ENCODE measurements at regions not wholly inside any gene's neighbourhood (a gene's known extent, or its start where the extent isn't known, plus 50 kb on each side); places are given as distances from the start of the nearest gene placed in this dataset.

DNA sequence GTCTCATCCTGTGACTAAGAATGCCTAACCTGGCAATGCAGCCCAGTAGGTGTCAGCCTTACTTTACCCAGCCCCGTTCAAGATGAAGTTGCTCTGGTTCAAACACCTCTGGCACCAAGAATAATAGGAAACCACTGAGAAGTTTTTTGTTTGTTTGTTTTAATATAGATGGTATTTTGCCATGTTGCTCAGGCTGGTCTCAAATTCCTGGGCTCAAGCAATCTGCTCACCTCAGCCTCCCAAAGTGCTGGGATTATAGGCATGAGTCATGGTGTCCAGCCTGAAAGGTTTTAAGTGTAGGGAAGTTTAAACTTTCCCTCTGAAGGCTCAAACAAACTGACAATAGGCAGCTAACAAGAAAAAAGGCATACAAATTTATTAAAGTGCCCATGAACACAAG, 51.2 kb upstream of the ABCC4 start:
- Histone ChIP-seq H3K4me3 (no peak overlapping the region), H3K4me1 (no peaks in the 10 kb centered on the region), H3K9me3 (replicated peaks) (no peaks in the 10 kb centered on the region), H3K36me3 (no peaks in the 10 kb centered on the region), H3K27ac (no peak overlapping the region), H3K27me3 (no peaks in the 10 kb centered on the region)
- no peak for DNase-seq

DNA sequence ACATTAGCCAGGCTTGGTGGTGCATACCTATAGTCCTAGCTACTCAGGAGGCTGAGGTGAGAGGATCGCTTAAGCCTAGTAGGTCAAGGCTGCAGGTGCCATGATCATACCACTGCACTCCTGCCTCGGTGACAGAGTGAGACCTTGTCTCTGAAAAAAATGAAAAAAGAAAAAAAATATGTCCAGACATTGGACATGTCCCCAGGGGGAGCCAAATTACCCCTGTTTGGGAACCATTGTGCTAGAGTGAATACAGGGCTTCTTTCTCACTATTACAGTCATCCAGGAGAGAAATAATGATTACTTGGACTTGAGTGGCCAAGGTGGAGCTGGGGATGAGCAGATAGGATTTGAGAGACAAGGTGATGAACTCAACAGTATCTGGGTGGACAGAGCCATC, 52.9 kb upstream of the ABCC4 start:
- Histone ChIP-seq H3K27me3 (no peaks in the 10 kb centered on the region), H3K9me3 (replicated peaks) (no peaks in the 10 kb centered on the region), H3K27ac (no peak overlapping the region), H3K4me1 (no peaks in the 10 kb centered on the region), H3K4me3 (no peak overlapping the region), H3K36me3 (no peaks in the 10 kb centered on the region)
- no peak for DNase-seq

DNA sequence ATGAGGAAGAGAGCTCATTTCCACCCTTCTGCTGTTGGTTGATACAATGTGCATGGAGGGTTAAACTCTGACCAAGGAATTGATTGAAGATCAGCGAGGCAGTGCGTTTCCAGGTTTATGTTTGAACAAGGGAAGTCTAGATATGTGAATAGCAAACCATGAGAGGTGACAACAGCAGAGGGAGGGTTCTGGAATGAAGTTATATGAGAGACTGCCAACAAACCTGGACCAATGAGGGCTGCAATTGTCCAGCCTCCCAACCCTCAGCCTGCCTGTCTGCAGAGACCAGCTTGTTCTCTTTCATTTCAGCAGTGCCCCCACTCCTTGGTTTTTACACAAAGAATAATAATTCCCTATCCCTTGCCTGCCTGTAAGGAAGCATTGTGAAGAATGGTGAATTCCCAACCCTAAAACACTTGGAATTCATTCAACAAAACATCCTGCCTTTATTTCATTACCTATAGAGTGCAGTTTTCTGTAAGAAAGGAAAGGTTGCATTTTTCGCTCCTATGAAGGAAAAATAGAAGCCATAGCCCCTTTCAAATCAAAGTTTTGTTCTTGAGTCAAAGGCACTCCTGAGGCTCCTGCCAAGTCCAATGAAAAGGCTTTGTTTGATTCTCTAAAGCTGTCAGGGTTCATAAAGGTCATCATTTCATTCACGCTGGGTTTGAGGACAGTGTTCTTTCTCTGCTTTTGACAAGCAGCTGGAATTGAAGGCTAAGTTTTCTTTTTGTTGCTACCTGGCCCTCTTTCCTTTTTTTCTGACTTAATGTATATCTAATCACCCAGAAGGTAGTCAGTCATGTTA, 53.6 kb upstream of the ABCC4 start:
- no peak overlapping the region for H3K27ac ChIP-seq
- H3K4me1 ChIP-seq, result no peaks in the 10 kb centered on the region
- no peak for DNase-seq
- no peaks in the 10 kb centered on the region for H3K36me3 ChIP-seq
- no peaks in the 10 kb centered on the region for H3K9me3 ChIP-seq (replicated peaks)
- no peak overlapping the region for H3K4me3 ChIP-seq
- H3K27me3 ChIP-seq, result no peaks in the 10 kb centered on the region

DNA sequence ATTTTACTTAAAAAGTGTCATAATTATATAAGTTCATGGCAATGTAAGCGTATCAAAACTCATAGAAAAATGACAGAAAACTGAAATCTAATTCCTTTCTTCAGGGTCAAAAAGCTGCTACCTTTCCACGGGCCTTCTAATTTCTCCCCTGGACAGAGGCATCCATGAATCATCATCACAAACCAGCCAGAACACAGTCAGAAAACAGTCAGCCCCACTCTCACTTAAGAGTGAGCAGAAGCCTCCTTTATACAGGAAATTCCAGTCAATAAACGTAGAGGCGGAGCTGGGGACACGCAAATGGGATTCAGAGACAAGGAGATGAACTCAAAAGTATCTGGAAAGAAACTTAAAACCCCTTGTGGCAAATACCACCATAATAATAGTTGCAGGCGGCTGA, 54.2 kb upstream of the ABCC4 start:
- Histone ChIP-seq H3K4me3 (no peak overlapping the region), H3K36me3 (no peaks in the 10 kb centered on the region), H3K4me1 (no peaks in the 10 kb centered on the region), H3K27me3 (no peaks in the 10 kb centered on the region), H3K27ac (no peak overlapping the region), H3K9me3 (replicated peaks) (no peaks in the 10 kb centered on the region)
- peak in 1 of 2 experiments; percentile 5 for DNase-seq

DNA sequence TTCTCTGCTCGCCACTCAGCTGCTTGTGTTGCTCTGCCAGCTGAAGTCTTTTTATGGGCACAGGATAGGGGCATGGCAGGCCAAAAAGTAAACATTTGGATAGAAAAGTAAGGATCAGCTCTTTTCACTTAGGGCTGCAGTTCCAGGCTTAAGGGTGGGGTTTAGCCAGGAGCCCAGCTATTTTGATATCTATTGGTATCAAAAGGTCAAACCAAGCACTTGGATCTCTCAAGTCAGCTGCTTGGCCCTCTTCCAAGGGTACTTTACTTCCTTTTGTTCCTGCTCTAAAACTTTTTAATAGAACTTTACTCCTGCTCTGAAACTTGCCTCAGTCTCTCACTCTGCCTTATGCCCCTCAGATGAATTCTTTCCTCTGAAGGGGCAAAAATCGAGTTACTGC, 55.7 kb upstream of the ABCC4 start:
- no peak for DNase-seq
- Histone ChIP-seq H3K9me3 (replicated peaks) (no peaks in the 10 kb centered on the region), H3K27me3 (no peaks in the 10 kb centered on the region), H3K36me3 (no peaks in the 10 kb centered on the region), H3K4me1 (no peaks in the 10 kb centered on the region), H3K4me3 (no peak overlapping the region), H3K27ac (no peak overlapping the region)

DNA sequence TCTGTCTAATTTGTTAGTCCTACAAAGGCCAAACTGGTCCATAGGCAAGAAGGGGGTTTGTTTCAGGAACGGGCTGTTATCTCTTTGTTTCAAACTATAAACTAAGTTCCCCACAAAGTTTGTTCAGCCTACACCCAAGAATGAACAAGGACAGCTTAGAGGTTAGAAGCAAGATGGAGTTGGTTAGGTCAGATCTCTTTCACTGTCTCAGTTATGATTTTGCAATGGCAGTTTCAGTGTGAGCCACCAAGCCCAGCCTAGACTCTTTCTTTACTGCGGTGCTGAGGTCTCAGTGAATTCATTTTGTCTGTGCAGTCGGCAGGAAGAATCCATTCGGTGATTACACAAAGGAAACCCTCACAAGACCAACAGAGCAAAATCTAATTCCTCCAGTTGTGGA, 56.6 kb upstream of the ABCC4 start:
- Histone ChIP-seq H3K27me3 (no peaks in the 10 kb centered on the region), H3K4me3 (no peak overlapping the region), H3K27ac (no peak overlapping the region), H3K36me3 (no peaks in the 10 kb centered on the region), H3K9me3 (replicated peaks) (no peaks in the 10 kb centered on the region), H3K4me1 (no peaks in the 10 kb centered on the region)
- no peak for DNase-seq

DNA sequence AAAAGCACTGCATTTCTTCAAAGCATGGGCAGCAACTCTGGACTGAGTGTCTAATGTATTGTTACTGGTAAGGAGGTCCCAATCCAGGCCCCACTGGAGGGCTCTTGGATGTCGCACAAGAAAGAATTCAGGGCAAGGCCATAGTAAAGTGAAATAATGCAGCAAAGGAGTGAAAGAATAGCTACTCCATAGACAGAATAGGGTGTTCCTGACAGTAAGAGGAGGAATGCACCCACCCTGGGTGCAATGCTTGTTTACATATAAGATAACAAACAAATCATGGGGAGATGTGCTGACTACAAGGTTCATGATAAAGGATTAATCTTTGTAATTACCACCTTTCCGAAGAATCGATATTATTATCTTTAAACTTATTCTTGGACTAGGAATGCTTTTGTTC, 58.8 kb upstream of the ABCC4 start:
- no peak for DNase-seq
- Histone ChIP-seq H3K4me1 (no peaks in the 10 kb centered on the region), H3K27ac (no peak overlapping the region), H3K4me3 (no peak overlapping the region), H3K27me3 (no peaks in the 10 kb centered on the region), H3K36me3 (no peaks in the 10 kb centered on the region), H3K9me3 (replicated peaks) (no peaks in the 10 kb centered on the region)

DNA sequence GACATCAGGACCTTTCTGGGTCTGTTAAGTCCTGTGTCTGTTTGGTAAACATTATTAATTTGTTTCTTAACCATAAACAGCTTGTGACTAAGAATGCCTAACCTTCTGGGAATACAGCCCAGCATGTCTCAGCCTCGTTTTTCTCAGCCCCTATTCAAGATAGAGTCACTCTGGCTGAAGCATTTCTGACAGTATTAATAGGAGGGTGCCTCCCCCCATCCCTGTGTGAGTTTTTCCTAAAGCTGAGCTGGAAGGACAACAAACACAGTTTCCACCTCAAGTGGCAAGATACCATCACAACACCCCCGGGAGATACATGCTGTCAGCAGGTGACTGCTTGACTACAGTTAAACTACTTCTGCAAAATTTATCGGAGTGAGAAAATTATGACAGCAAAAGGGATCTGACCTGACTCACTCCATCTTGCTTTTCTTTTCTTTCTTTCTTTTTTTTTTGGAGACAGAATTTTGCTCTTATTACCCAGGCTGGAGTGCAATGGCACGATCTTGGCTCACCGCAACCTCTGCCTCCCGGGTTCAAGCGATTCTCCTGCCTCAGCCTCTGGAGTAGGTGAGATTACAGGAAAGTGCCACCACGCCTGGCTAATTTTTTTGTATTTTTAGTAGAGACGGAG, 59.3 kb upstream of the ABCC4 start:
- H3K9me3 ChIP-seq (replicated peaks), result no peaks in the 10 kb centered on the region
- H3K4me1 ChIP-seq, result no peaks in the 10 kb centered on the region
- no peaks in the 10 kb centered on the region for H3K36me3 ChIP-seq
- no peaks in the 10 kb centered on the region for H3K27me3 ChIP-seq
- no peak for DNase-seq
- no peak overlapping the region for H3K27ac ChIP-seq
- no peak overlapping the region for H3K4me3 ChIP-seq

DNA sequence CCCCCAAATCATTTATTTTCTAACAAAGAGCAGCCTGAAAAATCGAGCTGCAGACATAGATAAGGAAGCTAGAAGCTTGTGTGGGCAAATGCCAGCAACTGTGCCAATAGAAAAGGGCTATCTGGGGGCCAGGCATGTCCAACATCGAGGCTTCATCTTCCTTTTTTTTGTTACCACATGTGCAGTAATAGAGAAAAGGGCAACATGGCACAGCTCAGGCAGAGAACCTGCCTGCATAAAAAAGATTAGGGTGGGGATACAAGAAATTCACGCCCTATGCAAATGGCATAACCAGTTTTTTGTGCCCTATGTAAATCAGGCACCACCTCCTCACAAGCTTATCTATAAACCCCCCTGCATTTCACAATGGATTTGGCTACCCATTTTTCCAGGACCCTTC, 60.4 kb upstream of the ABCC4 start:
- Histone ChIP-seq H3K4me1 (no peaks in the 10 kb centered on the region), H3K27ac (no peak overlapping the region), H3K9me3 (replicated peaks) (no peaks in the 10 kb centered on the region), H3K4me3 (no peak overlapping the region), H3K36me3 (no peaks in the 10 kb centered on the region), H3K27me3 (no peaks in the 10 kb centered on the region)
- DNase-seq, result no peak

DNA sequence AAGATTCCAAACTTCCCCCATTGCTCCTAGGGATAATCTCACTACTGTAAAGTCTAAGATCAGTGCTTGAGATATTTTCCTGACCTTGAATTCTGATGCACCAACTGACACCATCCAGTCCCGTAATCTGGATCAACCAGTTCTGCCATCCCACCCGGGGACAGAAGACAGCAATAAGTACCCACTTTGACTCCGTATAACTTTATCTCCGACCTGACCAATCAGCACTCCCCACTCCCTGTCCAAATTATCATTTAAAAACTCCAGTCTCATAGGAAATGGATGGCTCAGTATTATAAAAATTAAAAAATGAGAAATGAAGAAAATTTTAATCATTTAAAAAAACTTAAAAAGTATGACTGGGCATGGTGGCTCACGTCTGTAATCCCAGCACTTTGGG, 61.4 kb upstream of the ABCC4 start:
- no peak overlapping the region for H3K27ac ChIP-seq
- H3K9me3 ChIP-seq (replicated peaks), result no peaks in the 10 kb centered on the region
- no peaks in the 10 kb centered on the region for H3K27me3 ChIP-seq
- no peak for DNase-seq
- H3K36me3 ChIP-seq, result no peaks in the 10 kb centered on the region
- H3K4me1 ChIP-seq, result no peaks in the 10 kb centered on the region
- H3K4me3 ChIP-seq, result no peak overlapping the region

DNA sequence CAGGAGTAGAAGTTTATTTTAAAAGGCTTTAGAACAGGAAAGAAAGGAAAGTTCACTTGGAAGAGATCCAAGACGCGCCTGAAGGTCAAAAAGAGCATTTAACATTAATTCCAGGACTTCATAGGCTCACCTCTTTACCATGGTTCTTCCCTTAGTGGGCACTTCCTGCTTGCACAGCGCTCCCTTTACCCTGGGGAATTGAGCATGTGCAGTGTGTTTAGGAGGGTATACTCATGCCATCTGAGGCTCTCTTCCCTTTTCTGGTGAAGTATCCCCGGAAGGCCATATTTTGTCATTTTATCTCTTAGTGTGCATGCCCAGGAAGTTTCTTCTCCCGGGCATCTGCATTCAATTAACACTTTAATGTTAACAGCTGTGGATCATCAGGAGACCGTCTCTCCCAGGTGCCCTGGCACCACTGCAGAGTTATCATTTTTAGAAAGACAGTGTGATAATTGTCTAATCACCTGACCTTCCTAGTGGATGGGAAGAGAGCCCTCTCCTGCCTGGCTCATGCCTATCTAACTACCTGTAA, 66.1 kb upstream of the ABCC4 start:
- no peak for DNase-seq
- no peaks in the 10 kb centered on the region for H3K27me3 ChIP-seq
- no peak overlapping the region for H3K4me3 ChIP-seq
- H3K27ac ChIP-seq, result no peak overlapping the region
- H3K36me3 ChIP-seq, result no peaks in the 10 kb centered on the region
- no peaks in the 10 kb centered on the region for H3K4me1 ChIP-seq
- H3K9me3 ChIP-seq (replicated peaks), result no peaks in the 10 kb centered on the region

DNA sequence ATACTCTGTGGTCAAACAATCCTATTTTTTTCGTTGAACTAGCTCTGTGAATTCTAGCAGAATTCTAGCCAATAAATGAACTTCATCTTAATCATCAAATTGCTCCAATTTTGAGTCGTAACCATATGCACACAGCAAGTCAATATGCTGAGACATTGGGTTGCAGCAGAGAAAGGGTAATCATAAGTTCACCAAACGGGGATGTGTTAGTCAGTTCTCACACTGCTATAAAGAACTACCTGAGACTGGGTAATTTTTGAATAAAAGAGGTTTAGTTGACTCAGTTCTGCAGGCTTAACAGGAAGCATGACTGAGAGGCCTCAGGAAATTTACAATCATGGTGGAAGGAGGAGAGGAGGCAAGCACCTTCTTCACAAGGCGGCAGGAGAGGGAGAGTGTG, 67.7 kb upstream of the ABCC4 start:
- no peak overlapping the region for H3K27ac ChIP-seq
- H3K9me3 ChIP-seq (replicated peaks), result no peaks in the 10 kb centered on the region
- no peaks in the 10 kb centered on the region for H3K4me1 ChIP-seq
- H3K36me3 ChIP-seq, result no peaks in the 10 kb centered on the region
- H3K4me3 ChIP-seq, result no peak overlapping the region
- H3K27me3 ChIP-seq, result no peaks in the 10 kb centered on the region
- no peak for DNase-seq

DNA sequence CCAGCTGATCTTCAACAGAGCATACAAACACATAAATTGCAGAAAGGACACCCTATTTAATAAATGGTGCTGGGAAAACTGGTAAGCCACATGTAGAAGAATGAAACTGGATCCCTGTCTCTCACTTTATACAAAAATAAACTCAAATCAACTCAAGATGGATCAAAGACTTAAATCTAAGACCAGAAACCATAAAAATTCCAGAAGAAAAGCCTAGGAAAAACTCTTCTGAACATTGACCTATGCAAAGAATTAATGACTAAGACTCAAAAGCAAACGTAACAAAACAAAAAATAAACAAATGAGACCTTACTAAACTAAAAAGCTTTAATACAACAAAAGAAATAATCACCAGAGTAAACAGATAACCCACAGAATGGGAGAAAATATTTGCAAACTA, 74.5 kb upstream of the ABCC4 start:
- Histone ChIP-seq H3K36me3 (no peaks in the 10 kb centered on the region), H3K9me3 (replicated peaks) (no peaks in the 10 kb centered on the region; the same call in 1 of the 2 replicates), H3K27ac (no peak overlapping the region), H3K4me3 (no peak overlapping the region), H3K27me3 (no peaks in the 10 kb centered on the region), H3K4me1 (no peaks in the 10 kb centered on the region)
- DNase-seq, result no peak

DNA sequence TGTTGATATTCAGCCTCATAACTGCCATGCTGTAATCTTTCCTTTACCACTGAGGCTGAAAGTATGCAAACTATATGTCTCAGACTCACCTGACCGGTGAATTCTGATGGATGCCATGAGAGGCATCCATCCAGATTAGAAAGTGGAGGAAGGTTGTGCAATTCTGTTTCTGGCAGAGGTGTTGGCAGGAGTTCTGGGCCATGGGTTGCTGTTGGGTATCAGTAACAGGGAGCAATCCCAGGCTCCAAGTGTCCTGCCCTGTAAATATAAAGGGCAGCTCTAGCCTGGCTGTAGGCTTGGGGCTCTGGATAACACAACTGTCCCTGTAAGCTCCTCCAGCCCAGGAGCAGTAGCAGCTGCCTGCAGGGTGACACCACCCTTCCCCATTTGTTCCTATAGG, 77.4 kb upstream of the ABCC4 start:
- no peaks in the 10 kb centered on the region; the same call in 1 of the 2 replicates for H3K9me3 ChIP-seq (replicated peaks)

DNA sequence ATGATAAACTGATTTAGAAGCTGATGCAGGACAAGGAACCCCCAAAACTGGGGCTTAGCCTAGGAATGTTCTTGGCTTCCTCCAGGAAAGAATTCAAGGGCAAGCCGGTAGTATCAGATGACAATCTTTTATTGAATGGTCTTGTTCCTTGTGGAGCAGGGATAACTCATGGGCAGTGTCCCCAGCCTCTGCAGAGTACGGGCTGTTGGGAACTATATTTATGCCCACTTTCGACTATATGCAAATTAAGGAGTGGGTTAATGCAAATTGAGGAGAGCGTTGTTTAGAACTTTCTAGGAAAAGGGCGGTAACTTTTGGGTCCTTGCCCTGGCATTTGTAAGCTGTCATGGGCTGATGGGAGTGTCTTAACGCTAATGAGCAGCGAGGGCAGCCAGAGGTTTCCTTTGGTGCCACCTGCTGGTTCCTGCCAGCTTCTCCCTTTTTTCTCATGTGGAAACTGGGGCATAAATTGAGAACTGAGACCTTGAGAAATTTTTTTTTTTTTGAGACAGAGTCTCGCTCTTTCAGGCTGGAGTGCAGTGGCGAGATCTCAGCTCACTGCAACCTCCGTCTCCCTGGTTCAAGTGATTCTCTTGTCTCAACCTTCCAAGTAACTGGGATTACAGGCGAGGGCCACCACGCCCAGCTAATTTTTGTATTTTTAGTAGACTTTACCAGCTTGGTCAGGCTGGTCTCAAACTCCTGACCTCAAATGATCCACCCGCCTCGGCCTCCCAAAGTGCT, 79.4 kb upstream of the ABCC4 start:
- H3K9me3 ChIP-seq (replicated peaks), result no peaks in the 10 kb centered on the region
- H3K27ac ChIP-seq, result no peak overlapping the region
- no peak overlapping the region for H3K4me3 ChIP-seq
- no peaks in the 10 kb centered on the region for H3K36me3 ChIP-seq
- H3K4me1 ChIP-seq, result no peaks in the 10 kb centered on the region
- no peaks in the 10 kb centered on the region for H3K27me3 ChIP-seq
- peak; percentile 73 to 89 for DNase-seq

More for the DNA sequence above, 77.4 kb upstream of the ABCC4 start:
- H3K36me3 ChIP-seq, result no peaks in the 10 kb centered on the region
- no peaks in the 10 kb centered on the region for H3K4me1 ChIP-seq
- H3K27ac ChIP-seq, result no peak overlapping the region
- H3K27me3 ChIP-seq, result no peaks in the 10 kb centered on the region
- peak in 1 of 2 experiments; percentile 9 for DNase-seq
- H3K4me3 ChIP-seq, result no peak overlapping the region
